GM12865 (cell line): ENCODE measurements at regions not wholly inside any gene's neighbourhood (a gene's known extent, or its start where the extent isn't known, plus 50 kb on each side); places are given as distances from the start of the nearest gene placed in this dataset.
"Not testable (repeated sequence)": the region's sequence is repeated elsewhere in the genome, so short reads cannot be mapped to it uniquely, and the experiment has no call there.

ENCODE experiments used
- DNase-seq: peaks from one replicate; pipeline ENCODE4 v3.0.0; 2010; ENCODE audit warnings: low read depth
- H3K4me3 ChIP-seq: 2 replicates; pipeline ENCODE4 v1.5.1; 2011; ENCODE audit warnings: mild to moderate bottlenecking, low read depth, low read length, control low read depth
- CTCF ChIP-seq: IDR thresholded peaks from 2 replicates; pipeline ENCODE4 v1.5.1; 2011; ENCODE audit warnings: low read length, control low read depth, low read depth, inconsistent platforms; ENCODE audit not compliant: insufficient read depth; ENCODE audit errors: missing control alignments

- no peak overlapping the region for H3K4me3 ChIP-seq
- no peak for DNase-seq
- TF ChIP-seq CTCF: no peak
These were observed 810.4 kb downstream of the TRAM1L1 start for GRCh38 chr4:116275006-116275405.

GRCh38 chr4:116272336-116272735, 813.0 kb downstream of the TRAM1L1 start:
- H3K4me3 ChIP-seq: no peak overlapping the region
- no peak for TF ChIP-seq CTCF
- no peak for DNase-seq

GRCh38 chr4:116260931-116261330, 824.4 kb downstream of the TRAM1L1 start:
- not testable (repeated sequence) for H3K4me3 ChIP-seq, DNase-seq

- TF ChIP-seq CTCF: no peak
These were observed 840.6 kb downstream of the TRAM1L1 start for GRCh38 chr4:116244771-116245170.

GRCh38 chr4:116243431-116243830, 841.9 kb downstream of the TRAM1L1 start:
- DNase-seq: no peak
- TF ChIP-seq CTCF: no peak

More at GRCh38 chr4:116244771-116245170, 840.6 kb downstream of the TRAM1L1 start:
- DNase-seq: no peak
- no peak overlapping the region for H3K4me3 ChIP-seq

GRCh38 chr4:116233971-116234370, 851.4 kb downstream of the TRAM1L1 start:
- DNase-seq: no peak
- no peak for TF ChIP-seq CTCF
- no peak overlapping the region for H3K4me3 ChIP-seq

More at GRCh38 chr4:116243431-116243830, 841.9 kb downstream of the TRAM1L1 start:
- H3K4me3 ChIP-seq: no peak overlapping the region

GRCh38 chr4:116231999-116232398, 853.4 kb downstream of the TRAM1L1 start:
- not testable (repeated sequence) for H3K4me3 ChIP-seq, DNase-seq

- no peak for DNase-seq
- no peak for TF ChIP-seq CTCF
- no peak overlapping the region for H3K4me3 ChIP-seq
These were observed 856.0 kb downstream of the TRAM1L1 start for GRCh38 chr4:116229420-116229819.
